ENCODE measurements at regions not wholly inside any gene's neighbourhood (a gene's known extent, or its start where the extent isn't known, plus 50 kb on each side); places are given as distances from the start of the nearest gene placed in this dataset.

- Histone ChIP-seq H3K4me3 (ENCODE audit: low read depth, low read length, poor library complexity, severe bottlenecking) (no peak overlapping the region), H3K4me2 (ENCODE audit: low read length) (no peak overlapping the region), H3K36me3 (ENCODE audit: insufficient read depth, low read length) (no peaks in the 10 kb centered on the region), H3K9me3 (ENCODE audit: low read length) (no peaks in the 10 kb centered on the region), H2AFZ (ENCODE audit: low read length) (no peak overlapping the region), H3K27ac (ENCODE audit: low read depth, low read length, poor library complexity, severe bottlenecking) (no peak overlapping the region), H3K9me2 (ENCODE audit: low read depth, low read length) (no peaks in the 10 kb centered on the region), H3K79me2 (ENCODE audit: insufficient read depth, low read length) (no peaks in the 10 kb centered on the region), H3K9ac (ENCODE audit: low read length) (no peak overlapping the region), H3K4me1 (ENCODE audit: insufficient read depth, low read length, severe bottlenecking) (no peaks in the 10 kb centered on the region), H4K20me1 (ENCODE audit: insufficient read depth, low read length) (no peaks in the 10 kb centered on the region), H3F3A (ENCODE audit: insufficient read depth, low read length) (no peaks in the 10 kb centered on the region), H3K27me3 (ENCODE audit: insufficient read depth, low read length) (no peaks in the 10 kb centered on the region)
- no peak for TF ChIP-seq EZH2 (IDR thresholded peaks at IDR 0.05; ENCODE audit: borderline replicate concordance, low read length)
- TF ChIP-seq, protein P1, sequence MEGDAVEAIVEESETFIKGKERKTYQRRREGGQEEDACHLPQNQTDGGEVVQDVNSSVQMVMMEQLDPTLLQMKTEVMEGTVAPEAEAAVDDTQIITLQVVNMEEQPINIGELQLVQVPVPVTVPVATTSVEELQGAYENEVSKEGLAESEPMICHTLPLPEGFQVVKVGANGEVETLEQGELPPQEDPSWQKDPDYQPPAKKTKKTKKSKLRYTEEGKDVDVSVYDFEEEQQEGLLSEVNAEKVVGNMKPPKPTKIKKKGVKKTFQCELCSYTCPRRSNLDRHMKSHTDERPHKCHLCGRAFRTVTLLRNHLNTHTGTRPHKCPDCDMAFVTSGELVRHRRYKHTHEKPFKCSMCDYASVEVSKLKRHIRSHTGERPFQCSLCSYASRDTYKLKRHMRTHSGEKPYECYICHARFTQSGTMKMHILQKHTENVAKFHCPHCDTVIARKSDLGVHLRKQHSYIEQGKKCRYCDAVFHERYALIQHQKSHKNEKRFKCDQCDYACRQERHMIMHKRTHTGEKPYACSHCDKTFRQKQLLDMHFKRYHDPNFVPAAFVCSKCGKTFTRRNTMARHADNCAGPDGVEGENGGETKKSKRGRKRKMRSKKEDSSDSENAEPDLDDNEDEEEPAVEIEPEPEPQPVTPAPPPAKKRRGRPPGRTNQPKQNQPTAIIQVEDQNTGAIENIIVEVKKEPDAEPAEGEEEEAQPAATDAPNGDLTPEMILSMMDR (IDR thresholded peaks at IDR 0.05; ENCODE audit: low read length): no peak
These were observed 392.8 kb downstream of the KCNJ2 start for GRCh38 chr17:70562137-70562536.

DNA sequence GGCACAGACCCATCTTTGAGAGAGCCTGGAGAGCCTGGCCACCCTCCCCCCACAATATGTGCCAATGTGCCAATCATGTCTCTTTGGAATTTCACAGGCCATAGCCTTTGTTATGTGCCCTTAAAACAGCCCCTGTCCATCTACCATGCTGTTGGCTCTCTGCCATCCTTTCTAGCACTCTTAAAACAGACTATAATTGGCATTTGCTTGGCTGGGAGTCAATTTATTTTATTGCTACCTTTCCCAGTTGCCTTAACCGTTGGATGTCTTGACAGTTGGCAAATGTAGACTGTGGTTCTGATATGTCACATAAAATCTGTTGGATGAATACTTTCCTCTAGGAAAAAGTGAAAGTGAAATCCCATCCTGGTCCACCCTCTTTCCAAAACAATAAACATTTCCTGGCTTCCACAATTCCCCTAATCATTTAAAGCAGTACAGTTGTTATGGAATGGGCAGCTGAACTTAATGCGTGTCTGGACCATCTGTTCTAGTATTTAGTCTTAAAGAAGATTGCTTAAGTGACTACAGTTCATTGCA, 394.0 kb downstream of the KCNJ2 start:
- H3K9me2 ChIP-seq (ENCODE audit: low read depth, low read length): no peaks in the 10 kb centered on the region
- no peaks in the 10 kb centered on the region for H3F3A ChIP-seq (ENCODE audit: insufficient read depth, low read length)
- H2AFZ ChIP-seq (ENCODE audit: low read length): no peak overlapping the region
- no peaks in the 10 kb centered on the region for H4K20me1 ChIP-seq (ENCODE audit: insufficient read depth, low read length)
- H3K9ac ChIP-seq (ENCODE audit: low read length): no peak overlapping the region
- no peaks in the 10 kb centered on the region for H3K4me1 ChIP-seq (ENCODE audit: insufficient read depth, low read length, severe bottlenecking)
- TF ChIP-seq, protein P1 (IDR thresholded peaks at IDR 0.05; ENCODE audit: low read length): no peak
- TF ChIP-seq EZH2 (IDR thresholded peaks at IDR 0.05; ENCODE audit: borderline replicate concordance, low read length): no peak
- no peak overlapping the region for H3K4me2 ChIP-seq (ENCODE audit: low read length)
- H3K9me3 ChIP-seq (ENCODE audit: low read length): no peaks in the 10 kb centered on the region
- no peak overlapping the region for H3K27ac ChIP-seq (ENCODE audit: low read depth, low read length, poor library complexity, severe bottlenecking)
- H3K79me2 ChIP-seq (ENCODE audit: insufficient read depth, low read length): no peaks in the 10 kb centered on the region
- H3K36me3 ChIP-seq (ENCODE audit: insufficient read depth, low read length): no peaks in the 10 kb centered on the region
- H3K4me3 ChIP-seq (ENCODE audit: low read depth, low read length, poor library complexity, severe bottlenecking): no peak overlapping the region
- H3K27me3 ChIP-seq (ENCODE audit: insufficient read depth, low read length): no peaks in the 10 kb centered on the region

GRCh38 chr17:70564006-70564620, 394.8 kb downstream of the KCNJ2 start:
- H3K27me3 ChIP-seq (ENCODE audit: insufficient read depth, low read length): no peaks in the 10 kb centered on the region
- no peak overlapping the region for H3K27ac ChIP-seq (ENCODE audit: low read depth, low read length, poor library complexity, severe bottlenecking)
- no peaks in the 10 kb centered on the region for H3K4me1 ChIP-seq (ENCODE audit: insufficient read depth, low read length, severe bottlenecking)
- TF ChIP-seq EZH2 (IDR thresholded peaks at IDR 0.05; ENCODE audit: borderline replicate concordance, low read length): no peak
- TF ChIP-seq, protein P1 (IDR thresholded peaks at IDR 0.05; ENCODE audit: low read length): no peak
- H3F3A ChIP-seq (ENCODE audit: insufficient read depth, low read length): no peaks in the 10 kb centered on the region
- H3K4me3 ChIP-seq (ENCODE audit: low read depth, low read length, poor library complexity, severe bottlenecking): no peak overlapping the region
- H3K9me2 ChIP-seq (ENCODE audit: low read depth, low read length): no peaks in the 10 kb centered on the region
- H2AFZ ChIP-seq (ENCODE audit: low read length): no peak overlapping the region
- no peaks in the 10 kb centered on the region for H3K36me3 ChIP-seq (ENCODE audit: insufficient read depth, low read length)
- H3K9ac ChIP-seq (ENCODE audit: low read length): no peak overlapping the region
- H3K4me2 ChIP-seq (ENCODE audit: low read length): no peak overlapping the region
- H4K20me1 ChIP-seq (ENCODE audit: insufficient read depth, low read length): no peaks in the 10 kb centered on the region
- no peaks in the 10 kb centered on the region for H3K79me2 ChIP-seq (ENCODE audit: insufficient read depth, low read length)
- no peaks in the 10 kb centered on the region for H3K9me3 ChIP-seq (ENCODE audit: low read length)

All from OCI-LY1 (cell line).